T-helper 9 cell (primary cell): ENCODE measurements at regions not wholly inside any gene's neighbourhood (a gene's known extent, or its start where the extent isn't known, plus 50 kb on each side); places are given as distances from the start of the nearest gene placed in this dataset.

ENCODE experiments used
- DNase-seq: peaks from one replicate; pipeline ENCODE4 v3.0.0-alpha.2; 2020

- no peak for DNase-seq
Measured at GRCh38 chr4:66095065-66095464, 424.8 kb upstream of the EPHA5 start.

- DNase-seq, result no peak
Measured at GRCh38 chr4:66094070-66094469, 423.8 kb upstream of the EPHA5 start.

- DNase-seq, result no peak
Measured at GRCh38 chr4:66091786-66092185, 421.5 kb upstream of the EPHA5 start.

- DNase-seq, result no peak
Measured at GRCh38 chr4:66073961-66074360, 403.7 kb upstream of the EPHA5 start.

- DNase-seq, result no peak
Measured at GRCh38 chr4:66071911-66072310, 401.6 kb upstream of the EPHA5 start.

GRCh38 chr4:66062921-66063320 lies 392.6 kb upstream of the EPHA5 start:
- DNase-seq, result no peak

- DNase-seq, result no peak
Measured at GRCh38 chr4:66062044-66062443, 391.8 kb upstream of the EPHA5 start.

GRCh38 chr4:66059556-66059955 lies 389.3 kb upstream of the EPHA5 start:
- DNase-seq, result no peak

GRCh38 chr4:66059136-66059535 lies 388.8 kb upstream of the EPHA5 start:
- DNase-seq, result no peak

GRCh38 chr4:66055999-66056398 lies 385.7 kb upstream of the EPHA5 start:
- DNase-seq, result no peak

GRCh38 chr4:66052426-66052825 lies 382.1 kb upstream of the EPHA5 start:
- no peak for DNase-seq

- no peak for DNase-seq
Measured at GRCh38 chr4:66048861-66049260, 378.6 kb upstream of the EPHA5 start.

GRCh38 chr4:66045913-66046312 lies 375.6 kb upstream of the EPHA5 start:
- no peak for DNase-seq

- no peak for DNase-seq
Measured at GRCh38 chr4:66035701-66036100, 365.4 kb upstream of the EPHA5 start.

- DNase-seq, result no peak
Measured at GRCh38 chr4:66034671-66035070, 364.4 kb upstream of the EPHA5 start.

- DNase-seq, result no peak
Measured at GRCh38 chr4:66034262-66034661, 364.0 kb upstream of the EPHA5 start.

- no peak for DNase-seq
Measured at GRCh38 chr4:66032571-66032970, 362.3 kb upstream of the EPHA5 start.

- DNase-seq, result no peak
Measured at GRCh38 chr4:66028668-66029067, 358.4 kb upstream of the EPHA5 start.

- DNase-seq, result no peak
Measured at GRCh38 chr4:66023061-66023460, 352.8 kb upstream of the EPHA5 start.

- DNase-seq, result no peak
Measured at GRCh38 chr4:66017671-66018070, 347.4 kb upstream of the EPHA5 start.

GRCh38 chr4:66016240-66016639 lies 346.0 kb upstream of the EPHA5 start:
- no peak for DNase-seq

GRCh38 chr4:66014146-66014765 lies 344.0 kb upstream of the EPHA5 start:
- no peak for DNase-seq

GRCh38 chr4:66000510-66001117 lies 330.3 kb upstream of the EPHA5 start:
- DNase-seq, result no peak

GRCh38 chr4:65999518-65999871 lies 329.2 kb upstream of the EPHA5 start:
- no peak for DNase-seq
